ENCODE measurements at regions not wholly inside any gene's neighbourhood (a gene's known extent, or its start where the extent isn't known, plus 50 kb on each side); places are given as distances from the start of the nearest gene placed in this dataset.

- TF ChIP-seq, protein P1, sequence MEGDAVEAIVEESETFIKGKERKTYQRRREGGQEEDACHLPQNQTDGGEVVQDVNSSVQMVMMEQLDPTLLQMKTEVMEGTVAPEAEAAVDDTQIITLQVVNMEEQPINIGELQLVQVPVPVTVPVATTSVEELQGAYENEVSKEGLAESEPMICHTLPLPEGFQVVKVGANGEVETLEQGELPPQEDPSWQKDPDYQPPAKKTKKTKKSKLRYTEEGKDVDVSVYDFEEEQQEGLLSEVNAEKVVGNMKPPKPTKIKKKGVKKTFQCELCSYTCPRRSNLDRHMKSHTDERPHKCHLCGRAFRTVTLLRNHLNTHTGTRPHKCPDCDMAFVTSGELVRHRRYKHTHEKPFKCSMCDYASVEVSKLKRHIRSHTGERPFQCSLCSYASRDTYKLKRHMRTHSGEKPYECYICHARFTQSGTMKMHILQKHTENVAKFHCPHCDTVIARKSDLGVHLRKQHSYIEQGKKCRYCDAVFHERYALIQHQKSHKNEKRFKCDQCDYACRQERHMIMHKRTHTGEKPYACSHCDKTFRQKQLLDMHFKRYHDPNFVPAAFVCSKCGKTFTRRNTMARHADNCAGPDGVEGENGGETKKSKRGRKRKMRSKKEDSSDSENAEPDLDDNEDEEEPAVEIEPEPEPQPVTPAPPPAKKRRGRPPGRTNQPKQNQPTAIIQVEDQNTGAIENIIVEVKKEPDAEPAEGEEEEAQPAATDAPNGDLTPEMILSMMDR (conservative IDR thresholded peaks at IDR 0.05; ENCODE audit: low read depth, low read length): peak; percentile 97
- no peak for DNase-seq (ENCODE audit: low read depth)
- H3K4me3 ChIP-seq (ENCODE audit: low read depth, low read length): no peak overlapping the region
Measured at GRCh38 chr4:153142700-153143438, 61.4 kb upstream of the TRIM2 start.

- DNase-seq (ENCODE audit: low read depth): no peak
- TF ChIP-seq, protein P1 (conservative IDR thresholded peaks at IDR 0.05; ENCODE audit: low read depth, low read length): no peak
- no peak overlapping the region for H3K4me3 ChIP-seq (ENCODE audit: low read depth, low read length)
Measured at GRCh38 chr4:153143527-153144348, 60.5 kb upstream of the TRIM2 start.

DNA sequence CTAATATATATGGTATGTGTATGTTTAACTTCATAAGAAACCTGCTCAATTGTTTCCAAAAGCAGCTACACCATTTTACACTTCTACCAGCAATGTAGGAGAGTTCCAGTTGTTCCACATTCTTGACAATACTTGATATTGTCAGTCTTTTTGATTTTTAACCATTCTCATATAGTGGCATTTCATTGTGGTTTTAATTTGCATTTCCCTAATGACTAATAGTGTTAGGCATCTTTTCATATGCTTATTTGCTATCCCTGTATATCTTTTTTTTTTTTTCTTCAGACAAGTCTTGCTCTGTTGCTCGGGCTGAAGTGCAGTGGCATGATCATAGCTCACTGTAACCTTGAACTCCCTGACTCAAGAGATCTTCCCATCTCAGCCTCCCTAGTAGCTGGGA lies 58.2 kb upstream of the TRIM2 start:
- TF ChIP-seq, protein P1 (conservative IDR thresholded peaks at IDR 0.05; ENCODE audit: low read depth, low read length): no peak
- H3K4me3 ChIP-seq (ENCODE audit: low read depth, low read length): no peak overlapping the region
- no peak for DNase-seq (ENCODE audit: low read depth)

GRCh38 chr4:153146961-153147360 lies 57.3 kb upstream of the TRIM2 start:
- no peak overlapping the region for H3K4me3 ChIP-seq (ENCODE audit: low read depth, low read length)
- TF ChIP-seq, protein P1 (conservative IDR thresholded peaks at IDR 0.05; ENCODE audit: low read depth, low read length): no peak
- no peak for DNase-seq (ENCODE audit: low read depth)

GRCh38 chr4:153148791-153149190 lies 55.5 kb upstream of the TRIM2 start:
- no peak overlapping the region for H3K4me3 ChIP-seq (ENCODE audit: low read depth, low read length)

GRCh38 chr4:153151535-153152455 lies 52.4 kb upstream of the TRIM2 start:
- no peak for DNase-seq (ENCODE audit: low read depth)
- peak overlapping the region; percentile 67 for H3K4me3 ChIP-seq (ENCODE audit: low read depth, low read length)
- TF ChIP-seq, protein P1 (conservative IDR thresholded peaks at IDR 0.05; ENCODE audit: low read depth, low read length): no peak

More at GRCh38 chr4:153148791-153149190, 55.5 kb upstream of the TRIM2 start:
- no peak for DNase-seq (ENCODE audit: low read depth)
- TF ChIP-seq, protein P1 (conservative IDR thresholded peaks at IDR 0.05; ENCODE audit: low read depth, low read length): no peak

Measured in epithelial cell of proximal tubule (primary cell).